A549 (cell line): ENCODE measurements at regions not wholly inside any gene's neighbourhood (a gene's known extent, or its start where the extent isn't known, plus 50 kb on each side); places are given as distances from the start of the nearest gene placed in this dataset.

Experiments
- ATAC-seq, 2 experiments: fragments of 200-7000 bp in 1 of 2; fragments of >200 bp in 1 of 2; cut with Nextera tagmentation in 1 of 2; cut with Tn5 transposase in 1 of 2; 3 replicates each; pipeline versions ENCODE4 v1.8.0 to v1.9.1; 2018 to 2020; ENCODE audit warnings: mild to moderate bottlenecking in 1 of 2, moderate library complexity in 1 of 2
- CTCF ChIA-PET: fragments of 300-600 bp; sonication (Branson Sonifier 250); formaldehyde crosslinking; extraction: SDS; loops from one replicate; lab custom pipeline; 2021; ENCODE audit warnings: antibody characterized with exemption, inconsistent platforms; lab: Yijun Ruan, JAX
- POLR2A ChIA-PET: fragments of 350-600 bp; formaldehyde crosslinking; extraction: SDS; loops from one replicate; lab custom pipeline; 2021; ENCODE audit warnings: antibody characterized with exemption, inconsistent platforms; lab: Yijun Ruan, JAX
- DNase-seq, 2 experiments: peaks; one replicate each; pipeline versions ENCODE4 v3.0.0 to v3.0.0-alpha.2; 2011 to 2016; ENCODE audit warnings: low read depth in 1 of 2, low spot score in 1 of 2
- FAIRE-seq: peaks from 2 replicates; lab custom pipeline; 2011; peaks lifted over from hg19 to GRCh38; lab: Jason Lieb, UNC
- H3K27ac ChIP-seq, 2 experiments: fragments of >200 bp; sonication (Bioruptor Twin); formaldehyde crosslinking; 3 replicates each; pipeline ENCODE4 v1.5.1; 2016 to 2017
- H3K4me1 ChIP-seq: fragments of >200 bp; sonication (Bioruptor Twin); formaldehyde crosslinking; 3 replicates; pipeline ENCODE4 v1.6.1; 2016
- H3K4me2 ChIP-seq: fragments of >200 bp; sonication (Bioruptor Twin); formaldehyde crosslinking; 3 replicates; pipeline ENCODE4 v1.6.1; 2016
- H3K4me3 ChIP-seq: fragments of >200 bp; sonication (Bioruptor Twin); formaldehyde crosslinking; 3 replicates; pipeline ENCODE4 v1.5.1; 2016
- H3K9me3 ChIP-seq: fragments of >200 bp; sonication (Bioruptor Twin); formaldehyde crosslinking; 3 replicates; pipeline ENCODE4 v1.6.1; 2016
- BCL3 ChIP-seq: fragments of >200 bp; sonication (Bioruptor Twin); formaldehyde crosslinking; IDR thresholded peaks from 3 replicates; pipeline ENCODE4 v1.6.1; 2016
- CEBPB ChIP-seq, 2 experiments: fragments of >200 bp in 1 of 2; sonication (Bioruptor Twin) in 1 of 2; formaldehyde crosslinking in 1 of 2; IDR thresholded peaks; 2 replicates each; pipeline ENCODE4 v1.6.1; 2012 to 2016
- CHD2 ChIP-seq: fragments of 150-350 bp; IDR thresholded peaks from 2 replicates; pipeline ENCODE4 v1.6.1; 2014; ENCODE audit warnings: low read length; ENCODE audit not compliant: partially characterized antibody
- CHD4 ChIP-seq: fragments of 200-600 bp; sonication (generic); IDR thresholded peaks from 2 replicates; pipeline ENCODE4 v1.6.1; 2016; ENCODE audit warnings: antibody characterized with exemption, mild to moderate bottlenecking, borderline replicate concordance
- CTCF ChIP-seq: fragments of >200 bp; sonication (Bioruptor Twin); formaldehyde crosslinking; IDR thresholded peaks from 3 replicates; pipeline ENCODE4 v1.5.1; 2016
- E2F6 ChIP-seq: IDR thresholded peaks from 2 replicates; pipeline ENCODE4 v1.6.1; 2012; ENCODE audit warnings: low read depth, borderline replicate concordance
- EHF ChIP-seq: fragments of 250-450 bp; sonication (Bioruptor Pico); IDR thresholded peaks from 2 replicates; pipeline ENCODE4 v1.5.0; 2020; ENCODE audit warnings: mild to moderate bottlenecking
- EHMT2 ChIP-seq: fragments of 200-600 bp; sonication (generic); IDR thresholded peaks from 2 replicates; pipeline ENCODE4 v1.6.1; 2016; ENCODE audit warnings: antibody characterized with exemption, low read depth, mild to moderate bottlenecking, moderate library complexity
- ELK1 ChIP-seq: fragments of 150-350 bp; IDR thresholded peaks from 2 replicates; pipeline ENCODE4 v1.6.1; 2014; ENCODE audit warnings: low read depth, mild to moderate bottlenecking, low read length
- FOSB ChIP-seq: fragments of 250-450 bp; sonication (Bioruptor Pico); IDR thresholded peaks from 2 replicates; pipeline ENCODE4 v1.5.0; 2020; ENCODE audit warnings: mild to moderate bottlenecking, moderate library complexity
- FOSL2 ChIP-seq, 2 experiments: fragments of 450-650 bp in 1 of 2; fragments of >200 bp in 1 of 2; sonication (Bioruptor Twin) in 1 of 2; formaldehyde crosslinking; IDR thresholded peaks; 2 replicates each; pipeline versions ENCODE4 v1.5.0 to v1.6.1; 2016 to 2020; ENCODE audit warnings: mild to moderate bottlenecking in 1 of 2, moderate library complexity in 1 of 2
- GATA3 ChIP-seq: IDR thresholded peaks from 2 replicates; pipeline ENCODE4 v1.6.1; 2012; ENCODE audit warnings: borderline replicate concordance
- HMGXB4 ChIP-seq: fragments of 250-450 bp; sonication (Bioruptor Pico); IDR thresholded peaks from 2 replicates; pipeline ENCODE4 v1.5.0; 2021; ENCODE audit warnings: mild to moderate bottlenecking, moderate library complexity, borderline replicate concordance
- HOXA7 ChIP-seq: fragments of 250-450 bp; sonication (Bioruptor Pico); IDR thresholded peaks from 2 replicates; pipeline ENCODE4 v1.5.0; 2020; ENCODE audit warnings: mild to moderate bottlenecking, moderate library complexity
- HOXB13 ChIP-seq: fragments of 250-450 bp; sonication (Bioruptor Pico); IDR thresholded peaks from 2 replicates; pipeline ENCODE4 v1.5.0; 2020; ENCODE audit warnings: low read depth, mild to moderate bottlenecking, moderate library complexity
- HOXB5 ChIP-seq: fragments of 250-450 bp; sonication (Bioruptor Pico); IDR thresholded peaks from 2 replicates; pipeline ENCODE4 v1.5.0; 2020; ENCODE audit warnings: mild to moderate bottlenecking, moderate library complexity
- JUNB ChIP-seq: fragments of >200 bp; sonication (Bioruptor Twin); formaldehyde crosslinking; IDR thresholded peaks from 2 replicates; pipeline ENCODE4 v1.6.1; 2016
- KDM5A ChIP-seq: fragments of 200-600 bp; sonication (generic); IDR thresholded peaks from 2 replicates; pipeline ENCODE4 v1.6.1; 2016; ENCODE audit warnings: antibody characterized with exemption, mild to moderate bottlenecking
- MAFK ChIP-seq: fragments of 450-650 bp; IDR thresholded peaks from 2 replicates; pipeline ENCODE4 v1.6.1; 2014; ENCODE audit not compliant: partially characterized antibody
- MYC ChIP-seq: IDR thresholded peaks from 2 replicates; pipeline ENCODE4 v1.6.1; 2012; ENCODE audit warnings: mild to moderate bottlenecking, inconsistent platforms, low read length, improper control_type of control experiment, borderline replicate concordance
- PBX3 ChIP-seq: IDR thresholded peaks from 2 replicates; pipeline ENCODE4 v1.6.1; 2012
- POLR2A ChIP-seq: IDR thresholded peaks from 2 replicates; pipeline ENCODE4 v1.6.1; 2012; ENCODE audit warnings: mild to moderate bottlenecking, low read length
- RAD21 ChIP-seq, 2 experiments: fragments of >200 bp in 1 of 2; sonication (Bioruptor Twin) in 1 of 2; formaldehyde crosslinking in 1 of 2; IDR thresholded peaks in 1 of 2; conservative IDR thresholded peaks in 1 of 2; 2 replicates in 1 of 2; 3 replicates in 1 of 2; pipeline ENCODE4 v1.6.1; 2012 to 2018; ENCODE audit warnings: inconsistent platforms in 1 of 2
- RARB ChIP-seq: fragments of 250-450 bp; sonication (Bioruptor Pico); IDR thresholded peaks from 2 replicates; pipeline ENCODE4 v1.8.0; 2021; ENCODE audit warnings: mild to moderate bottlenecking, moderate library complexity
- RCOR1 ChIP-seq: fragments of 150-350 bp; IDR thresholded peaks from 2 replicates; pipeline ENCODE4 v1.6.1; 2014; ENCODE audit warnings: antibody characterized with exemption, low read length, low read depth
- SMC3 ChIP-seq: fragments of >200 bp; sonication (Bioruptor Twin); formaldehyde crosslinking; IDR thresholded peaks from 3 replicates; pipeline ENCODE4 v1.6.1; 2018; ENCODE audit warnings: inconsistent platforms
- TFCP2L1 ChIP-seq: fragments of 250-450 bp; sonication (Bioruptor Pico); IDR thresholded peaks from 2 replicates; pipeline ENCODE4 v1.5.0; 2021; ENCODE audit warnings: mild to moderate bottlenecking
- TP53 ChIP-seq: fragments of 250-450 bp; sonication (Bioruptor Pico); IDR thresholded peaks from 2 replicates; pipeline ENCODE4 v1.5.0; 2021; ENCODE audit warnings: mild to moderate bottlenecking, moderate library complexity
- ZC3H11A ChIP-seq: fragments of 450-650 bp; IDR thresholded peaks from 2 replicates; pipeline ENCODE4 v1.6.1; 2014; ENCODE audit warnings: antibody characterized with exemption, mild to moderate bottlenecking
- ZFP36 ChIP-seq: fragments of 450-650 bp; IDR thresholded peaks from 2 replicates; pipeline ENCODE4 v1.6.1; 2014; ENCODE audit warnings: borderline replicate concordance; ENCODE audit not compliant: partially characterized antibody
- ZNF302 ChIP-seq: fragments of 250-450 bp; sonication (Bioruptor Pico); IDR thresholded peaks from 2 replicates; pipeline ENCODE4 v1.9.0; 2021; ENCODE audit warnings: inconsistent platforms, mild to moderate bottlenecking, moderate library complexity
- ZSCAN20 ChIP-seq: fragments of 250-450 bp; sonication (Bioruptor Pico); IDR thresholded peaks from 2 replicates; pipeline ENCODE4 v1.8.0; 2022; ENCODE audit warnings: mild to moderate bottlenecking, moderate library complexity
- WGBS: methylation state at CpG from one replicate; pipeline ENCODE4 v1.1.6; 2017; ENCODE audit errors: missing lambda C conversion rate; 5-methylcytosine and 5-hydroxymethylcytosine counted together

- Histone ChIP-seq H3K4me1 (no peaks in the 10 kb centered on the region), H3K4me3 (no peak overlapping the region), H3K27ac (no peak overlapping the region), H3K9me3 (no peaks in the 10 kb centered on the region), H3K4me2 (no peak overlapping the region)
- WGBS, result 0% methylated on average over 1 of the region's 5 CpGs
- ChIA-PET POLR2A (no interaction called here), CTCF (no interaction called here)
- TF ChIP-seq GATA3 (no peak), SMC3 (no peak), ZSCAN20 (no peak), EHMT2 (no peak), RCOR1 (no peak), FOSB (CRISPR knock-in tag) (no peak), HOXB13 (CRISPR knock-in tag) (no peak), RARB (CRISPR knock-in tag) (no peak), CEBPB (IDR thresholded peaks at IDR 0.05) (no peak), EHF (no peak), JUNB (no peak), HOXA7 (no peak), ELK1 (no peak), PBX3 (no peak), MYC (no peak)
- no peak for DNase-seq
- ATAC-seq, result no peak
- FAIRE-seq, result no peak
These were observed 999.0 kb downstream of the BRD1 start for GRCh38 chr22:48828688-48829087.

- ChIA-PET POLR2A (no interaction called here), CTCF (no interaction called here)
- Histone ChIP-seq H3K4me2 (no peak overlapping the region), H3K4me3 (no peak overlapping the region), H3K9me3 (no peaks in the 10 kb centered on the region), H3K4me1 (no peaks in the 10 kb centered on the region), H3K27ac (no peak overlapping the region)
- TF ChIP-seq CEBPB (IDR thresholded peaks at IDR 0.05) (no peak), CHD2 (no peak), HMGXB4 (CRISPR knock-in tag) (no peak), BCL3 (no peak), KDM5A (no peak), HOXB5 (CRISPR knock-in tag) (no peak), FOSB (CRISPR knock-in tag) (no peak), HOXB13 (CRISPR knock-in tag) (no peak), TFCP2L1 (CRISPR knock-in tag) (no peak), POLR2A (no peak), MAFK (no peak), CTCF (no peak), TP53 (no peak), ZC3H11A (no peak), FOSL2 (IDR thresholded peaks at IDR 0.05) (no peak), FOSL2 (CRISPR knock-in tag; IDR thresholded peaks at IDR 0.05) (no peak), ZNF302 (CRISPR knock-in tag) (no peak), RAD21 (conservative IDR thresholded peaks at IDR 0.05 in 1 of 2, IDR thresholded peaks at IDR 0.05 in 1 of 2) (no peak), E2F6 (no peak), CHD4 (no peak), ZFP36 (no peak)
- DNase-seq (no peak), ATAC-seq (no peak), FAIRE-seq (no peak)
- WGBS, result 64% methylated on average over 5 of the region's 18 CpGs
These were observed 999.6 kb downstream of the BRD1 start for GRCh38 chr22:48827904-48828555.
